ENCODE measurements at regions not wholly inside any gene's neighbourhood (a gene's known extent, or its start where the extent isn't known, plus 50 kb on each side); places are given as distances from the start of the nearest gene placed in this dataset.

- Histone ChIP-seq H3K27me3 (no peaks in the 10 kb centered on the region), H3K4me1 (replicated peaks in 1 of 2) (no peaks in the 10 kb centered on the region), H3K27ac (no peak overlapping the region), H3K9me3 (replicated peaks in 1 of 3) (no peaks in the 10 kb centered on the region), H3K36me3 (replicated peaks in 1 of 2) (no peaks in the 10 kb centered on the region), H3K4me3 (no peak overlapping the region)
- intact Hi-C loops (cut with DNase I), result no loop called here
- DNase-seq, result no peak
- WGBS, 4 donors, result 73 to 79% (median 78%) methylated on average over 5 of the region's 5 CpGs
- TF ChIP-seq CTCF (IDR thresholded peaks at IDR 0.05) (no peak), POLR2A (IDR thresholded peaks at IDR 0.05) (no peak)
Observed at GRCh38 chr20:55755411-55755810, 249.9 kb downstream of the CBLN4 start.

- H3K36me3 ChIP-seq (replicated peaks in 1 of 2), result no peaks in the 10 kb centered on the region
- H3K27me3 ChIP-seq, result no peaks in the 10 kb centered on the region
- 75 to 86% (median 79%) methylated on average over 1 of the region's 1 CpG for WGBS, 4 donors
- H3K9me3 ChIP-seq (replicated peaks in 1 of 3), result no peaks in the 10 kb centered on the region
- no peak overlapping the region for H3K4me3 ChIP-seq
- H3K27ac ChIP-seq, result no peak overlapping the region
- DNase-seq, result no peak
- no peak for TF ChIP-seq POLR2A (IDR thresholded peaks at IDR 0.05)
- no peak for TF ChIP-seq CTCF (IDR thresholded peaks at IDR 0.05)
- H3K4me1 ChIP-seq (replicated peaks in 1 of 2), result no peaks in the 10 kb centered on the region
- intact Hi-C loops (cut with DNase I), result no loop called here
Observed at GRCh38 chr20:55746723-55747122, 258.6 kb downstream of the CBLN4 start.

GRCh38 chr20:55745840-55746239 lies 259.5 kb downstream of the CBLN4 start:
- no peak for DNase-seq
- WGBS, 4 donors, result 49 to 72% (median 69%) methylated on average over 1 of the region's 1 CpG

GRCh38 chr20:55744896-55745295 lies 260.4 kb downstream of the CBLN4 start:
- no peaks in the 10 kb centered on the region for H3K9me3 ChIP-seq (replicated peaks in 1 of 3)
- no peak for DNase-seq
- 74 to 82% (median 80%) methylated on average over 9 to 10 of the region's 10 CpGs for WGBS, 4 donors
- H3K27me3 ChIP-seq, result no peaks in the 10 kb centered on the region
- H3K4me1 ChIP-seq (replicated peaks in 1 of 2), result no peaks in the 10 kb centered on the region
- intact Hi-C loops (cut with DNase I), result no loop called here
- TF ChIP-seq CTCF (IDR thresholded peaks at IDR 0.05) (no peak), POLR2A (IDR thresholded peaks at IDR 0.05) (no peak)
- H3K4me3 ChIP-seq, result no peak overlapping the region
- H3K36me3 ChIP-seq (replicated peaks in 1 of 2), result no peaks in the 10 kb centered on the region
- H3K27ac ChIP-seq, result no peak overlapping the region

More at GRCh38 chr20:55745840-55746239, 259.5 kb downstream of the CBLN4 start:
- Histone ChIP-seq H3K27me3 (no peaks in the 10 kb centered on the region), H3K4me1 (replicated peaks in 1 of 2) (no peaks in the 10 kb centered on the region), H3K36me3 (replicated peaks in 1 of 2) (no peaks in the 10 kb centered on the region), H3K9me3 (replicated peaks in 1 of 3) (no peaks in the 10 kb centered on the region), H3K27ac (no peak overlapping the region), H3K4me3 (no peak overlapping the region)
- no peak for TF ChIP-seq POLR2A (IDR thresholded peaks at IDR 0.05)
- TF ChIP-seq CTCF (IDR thresholded peaks at IDR 0.05), result no peak
- intact Hi-C loops (cut with DNase I), result no loop called here
